Liver (tissue), 8 donors: ENCODE measurements at regions not wholly inside any gene's neighbourhood (a gene's known extent, or its start where the extent isn't known, plus 50 kb on each side); places are given as distances from the start of the nearest gene placed in this dataset.

Experiments
- DNase-seq: peaks from one replicate; pipeline ENCODE4 v3.0.0-alpha.2; 2017; ENCODE audit warnings: low spot score
- H3K27ac ChIP-seq, 2 donors: one replicate each; pipeline ENCODE4 v1.7.0; 2013; ENCODE audit warnings: inconsistent platforms in 2 of 2, low read length in 2 of 2, control low read depth in 1 of 2, low read depth in 1 of 2, mild to moderate bottlenecking in 1 of 2
- H3K27me3 ChIP-seq, 4 donors: one replicate each; pipeline versions ENCODE4 v1.6.1 to v1.7.0; 2013; ENCODE audit warnings: low read length in 3 of 4, inconsistent platforms in 1 of 4, mild to moderate bottlenecking in 1 of 4, moderate library complexity in 1 of 4; ENCODE audit not compliant: control insufficient read depth in 4 of 4, insufficient read depth in 4 of 4
- H3K36me3 ChIP-seq, 4 donors: one replicate each; pipeline versions ENCODE4 v1.6.1 to v1.7.0; 2013; ENCODE audit warnings: low read length in 3 of 4, mild to moderate bottlenecking in 3 of 4, low read depth in 1 of 4, moderate library complexity in 1 of 4; ENCODE audit not compliant: control insufficient read depth in 4 of 4, insufficient read depth in 3 of 4
- H3K4me1 ChIP-seq, 4 donors: one replicate each; pipeline versions ENCODE4 v1.6.1 to v1.7.0; 2013; ENCODE audit warnings: low read length in 3 of 4, mild to moderate bottlenecking in 3 of 4, moderate library complexity in 1 of 4; ENCODE audit not compliant: control insufficient read depth in 4 of 4, insufficient read depth in 4 of 4
- H3K4me3 ChIP-seq, 3 donors: one replicate each; pipeline versions ENCODE4 v1.6.1 to v1.7.0; 2013; ENCODE audit warnings: low read length in 3 of 3, control low read depth in 1 of 3, low read depth in 1 of 3, mild to moderate bottlenecking in 1 of 3
- H3K9ac ChIP-seq, 2 donors: one replicate each; pipeline ENCODE4 v1.7.0; 2013; ENCODE audit warnings: low read length in 2 of 2, mild to moderate bottlenecking in 2 of 2, moderate library complexity in 2 of 2, control low read depth in 1 of 2, low read depth in 1 of 2
- H3K9me3 ChIP-seq, 4 donors: one replicate each; pipeline versions ENCODE4 v1.6.1 to v1.7.0; 2013; ENCODE audit warnings: low read length in 3 of 4; ENCODE audit not compliant: control insufficient read depth in 4 of 4
- EGR1 ChIP-seq, 2 donors: IDR thresholded peaks; 2 replicates each; pipeline ENCODE4 v1.6.1; 2016 to 2018; ENCODE audit warnings: antibody characterized with exemption in 2 of 2, low read depth in 2 of 2
- FOXA2 ChIP-seq: IDR thresholded peaks from 2 replicates; pipeline ENCODE4 v1.6.1; 2016; ENCODE audit warnings: antibody characterized with exemption
- GABPA ChIP-seq, 2 donors: IDR thresholded peaks in 1 of 2; conservative IDR thresholded peaks in 1 of 2; 2 replicates each; pipeline ENCODE4 v1.6.1; 2016; ENCODE audit warnings: antibody characterized with exemption in 2 of 2, mild to moderate bottlenecking in 1 of 2, moderate library complexity in 1 of 2
- HNF4G ChIP-seq: IDR thresholded peaks from 2 replicates; pipeline ENCODE4 v1.6.1; 2016; ENCODE audit warnings: antibody characterized with exemption
- JUND ChIP-seq, 2 donors: IDR thresholded peaks; 2 replicates each; pipeline ENCODE4 v1.6.1; 2016; ENCODE audit warnings: antibody characterized with exemption in 2 of 2
- RAD21 ChIP-seq, 2 donors: IDR thresholded peaks; 2 replicates each; pipeline ENCODE4 v1.6.1; 2016; ENCODE audit warnings: antibody characterized with exemption in 2 of 2, mild to moderate bottlenecking in 2 of 2
- RXRA ChIP-seq, 2 donors: IDR thresholded peaks; 2 replicates each; pipeline ENCODE4 v1.6.1; 2017 to 2018; ENCODE audit warnings: antibody characterized with exemption in 2 of 2, mild to moderate bottlenecking in 1 of 2
- TAF1 ChIP-seq: conservative IDR thresholded peaks from 2 replicates; pipeline ENCODE4 v1.6.1; 2016; ENCODE audit warnings: antibody characterized with exemption, mild to moderate bottlenecking
- WGBS: extraction: QIAGEN DNeasy Blood & Tissue Kit; methylation state at CpG from one replicate; pipeline ENCODE4 v1.1.7; 2013; 5-methylcytosine and 5-hydroxymethylcytosine counted together
- TF ChIP-seq, protein P1 (sequence below): IDR thresholded peaks from 2 replicates; pipeline ENCODE4 v1.6.1; 2016; ENCODE audit warnings: antibody characterized with exemption
- TF ChIP-seq, protein P2 (sequence below): fragments of 150-350 bp; IDR thresholded peaks from 2 replicates; pipeline ENCODE4 v1.5.1; 2017; ENCODE audit warnings: improper control_type of control experiment, low read depth, low read length; ENCODE audit not compliant: missing input control
- TF ChIP-seq, protein P3 (sequence below): IDR thresholded peaks from 2 replicates; pipeline ENCODE4 v1.6.1; 2016; ENCODE audit warnings: antibody characterized with exemption
- TF ChIP-seq, protein P4 (sequence below): IDR thresholded peaks from 2 replicates; pipeline ENCODE4 v1.6.1; 2016; ENCODE audit warnings: antibody characterized with exemption, mild to moderate bottlenecking
- TF ChIP-seq, protein P5 (sequence below): IDR thresholded peaks from 2 replicates; pipeline ENCODE4 v1.6.1; 2016; ENCODE audit warnings: antibody characterized with exemption
- donor health status: healthy.
- donor health status: healthy.
- donor health status: healthy.
- donor health status: healthy.
- donor health status: healthy.

DNA sequence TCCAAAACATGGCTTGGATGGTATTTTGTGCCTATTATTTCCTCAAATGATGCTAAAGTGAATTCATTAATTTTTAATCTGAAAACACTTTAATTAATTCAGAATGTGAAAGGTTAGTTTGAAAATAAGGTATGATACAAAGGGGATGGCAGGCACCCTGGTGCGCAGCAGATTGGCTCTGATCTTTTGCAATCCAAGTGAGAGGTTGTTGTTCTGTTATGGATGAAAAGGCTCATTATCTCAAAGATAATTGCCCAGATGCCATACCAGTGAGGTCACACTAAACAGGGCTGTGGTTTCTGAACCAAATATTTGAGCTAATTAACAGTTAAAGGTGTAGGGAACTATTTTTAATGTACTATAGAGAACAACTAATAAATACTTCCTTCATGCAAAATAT is 504.9 kb downstream of the RAPGEF2 start (continued):
- TF ChIP-seq, protein P1, sequence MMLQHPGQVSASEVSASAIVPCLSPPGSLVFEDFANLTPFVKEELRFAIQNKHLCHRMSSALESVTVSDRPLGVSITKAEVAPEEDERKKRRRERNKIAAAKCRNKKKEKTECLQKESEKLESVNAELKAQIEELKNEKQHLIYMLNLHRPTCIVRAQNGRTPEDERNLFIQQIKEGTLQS, result no peak
- TF ChIP-seq GABPA (IDR thresholded peaks at IDR 0.05 in 1 of 2, conservative IDR thresholded peaks at IDR 0.05 in 1 of 2) (no peak), TAF1 (no peak), FOXA2 (no peak), HNF4G (no peak)

DNA sequence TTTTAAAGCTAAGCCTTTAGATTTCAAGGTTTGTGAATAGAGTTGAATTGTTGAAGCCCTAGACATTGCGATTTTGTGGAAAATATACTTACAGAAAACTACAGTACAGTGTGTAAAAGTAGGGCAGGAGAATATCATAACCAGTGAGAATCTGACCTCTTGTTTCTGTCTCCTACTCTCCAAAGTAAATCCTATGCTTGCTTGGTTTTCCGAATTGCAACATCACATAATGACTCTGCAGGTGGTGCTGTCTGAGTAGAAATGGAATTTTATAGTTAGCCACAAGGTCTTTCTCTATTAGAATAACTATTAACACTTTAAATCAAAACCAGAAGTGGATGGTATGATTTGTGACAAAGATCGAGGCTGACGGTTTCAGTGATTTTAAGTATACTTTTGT is 505.6 kb downstream of the RAPGEF2 start:
- Histone ChIP-seq H3K27me3 (no peaks in the 10 kb centered on the region), H3K9me3 (no peaks in the 10 kb centered on the region), H3K9ac (no peak overlapping the region), H3K36me3 (no peaks in the 10 kb centered on the region), H3K4me3 (no peak overlapping the region), H3K4me1 (no peaks in the 10 kb centered on the region), H3K27ac (no peak overlapping the region)
- DNase-seq, result no peak
- TF ChIP-seq, protein P2, sequence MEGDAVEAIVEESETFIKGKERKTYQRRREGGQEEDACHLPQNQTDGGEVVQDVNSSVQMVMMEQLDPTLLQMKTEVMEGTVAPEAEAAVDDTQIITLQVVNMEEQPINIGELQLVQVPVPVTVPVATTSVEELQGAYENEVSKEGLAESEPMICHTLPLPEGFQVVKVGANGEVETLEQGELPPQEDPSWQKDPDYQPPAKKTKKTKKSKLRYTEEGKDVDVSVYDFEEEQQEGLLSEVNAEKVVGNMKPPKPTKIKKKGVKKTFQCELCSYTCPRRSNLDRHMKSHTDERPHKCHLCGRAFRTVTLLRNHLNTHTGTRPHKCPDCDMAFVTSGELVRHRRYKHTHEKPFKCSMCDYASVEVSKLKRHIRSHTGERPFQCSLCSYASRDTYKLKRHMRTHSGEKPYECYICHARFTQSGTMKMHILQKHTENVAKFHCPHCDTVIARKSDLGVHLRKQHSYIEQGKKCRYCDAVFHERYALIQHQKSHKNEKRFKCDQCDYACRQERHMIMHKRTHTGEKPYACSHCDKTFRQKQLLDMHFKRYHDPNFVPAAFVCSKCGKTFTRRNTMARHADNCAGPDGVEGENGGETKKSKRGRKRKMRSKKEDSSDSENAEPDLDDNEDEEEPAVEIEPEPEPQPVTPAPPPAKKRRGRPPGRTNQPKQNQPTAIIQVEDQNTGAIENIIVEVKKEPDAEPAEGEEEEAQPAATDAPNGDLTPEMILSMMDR, result no peak
- TF ChIP-seq RAD21 (IDR thresholded peaks at IDR 0.05) (no peak), FOXA2 (no peak), GABPA (IDR thresholded peaks at IDR 0.05 in 1 of 2, conservative IDR thresholded peaks at IDR 0.05 in 1 of 2) (no peak), HNF4G (no peak), EGR1 (IDR thresholded peaks at IDR 0.05; ENCODE audit: low read depth in 2 of 2) (no peak), RXRA (IDR thresholded peaks at IDR 0.05) (no peak), JUND (IDR thresholded peaks at IDR 0.05) (no peak), TAF1 (no peak)
- TF ChIP-seq, protein P3, sequence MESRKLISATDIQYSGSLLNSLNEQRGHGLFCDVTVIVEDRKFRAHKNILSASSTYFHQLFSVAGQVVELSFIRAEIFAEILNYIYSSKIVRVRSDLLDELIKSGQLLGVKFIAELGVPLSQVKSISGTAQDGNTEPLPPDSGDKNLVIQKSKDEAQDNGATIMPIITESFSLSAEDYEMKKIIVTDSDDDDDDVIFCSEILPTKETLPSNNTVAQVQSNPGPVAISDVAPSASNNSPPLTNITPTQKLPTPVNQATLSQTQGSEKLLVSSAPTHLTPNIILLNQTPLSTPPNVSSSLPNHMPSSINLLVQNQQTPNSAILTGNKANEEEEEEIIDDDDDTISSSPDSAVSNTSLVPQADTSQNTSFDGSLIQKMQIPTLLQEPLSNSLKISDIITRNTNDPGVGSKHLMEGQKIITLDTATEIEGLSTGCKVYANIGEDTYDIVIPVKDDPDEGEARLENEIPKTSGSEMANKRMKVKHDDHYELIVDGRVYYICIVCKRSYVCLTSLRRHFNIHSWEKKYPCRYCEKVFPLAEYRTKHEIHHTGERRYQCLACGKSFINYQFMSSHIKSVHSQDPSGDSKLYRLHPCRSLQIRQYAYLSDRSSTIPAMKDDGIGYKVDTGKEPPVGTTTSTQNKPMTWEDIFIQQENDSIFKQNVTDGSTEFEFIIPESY, result no peak
- TF ChIP-seq, protein P4, sequence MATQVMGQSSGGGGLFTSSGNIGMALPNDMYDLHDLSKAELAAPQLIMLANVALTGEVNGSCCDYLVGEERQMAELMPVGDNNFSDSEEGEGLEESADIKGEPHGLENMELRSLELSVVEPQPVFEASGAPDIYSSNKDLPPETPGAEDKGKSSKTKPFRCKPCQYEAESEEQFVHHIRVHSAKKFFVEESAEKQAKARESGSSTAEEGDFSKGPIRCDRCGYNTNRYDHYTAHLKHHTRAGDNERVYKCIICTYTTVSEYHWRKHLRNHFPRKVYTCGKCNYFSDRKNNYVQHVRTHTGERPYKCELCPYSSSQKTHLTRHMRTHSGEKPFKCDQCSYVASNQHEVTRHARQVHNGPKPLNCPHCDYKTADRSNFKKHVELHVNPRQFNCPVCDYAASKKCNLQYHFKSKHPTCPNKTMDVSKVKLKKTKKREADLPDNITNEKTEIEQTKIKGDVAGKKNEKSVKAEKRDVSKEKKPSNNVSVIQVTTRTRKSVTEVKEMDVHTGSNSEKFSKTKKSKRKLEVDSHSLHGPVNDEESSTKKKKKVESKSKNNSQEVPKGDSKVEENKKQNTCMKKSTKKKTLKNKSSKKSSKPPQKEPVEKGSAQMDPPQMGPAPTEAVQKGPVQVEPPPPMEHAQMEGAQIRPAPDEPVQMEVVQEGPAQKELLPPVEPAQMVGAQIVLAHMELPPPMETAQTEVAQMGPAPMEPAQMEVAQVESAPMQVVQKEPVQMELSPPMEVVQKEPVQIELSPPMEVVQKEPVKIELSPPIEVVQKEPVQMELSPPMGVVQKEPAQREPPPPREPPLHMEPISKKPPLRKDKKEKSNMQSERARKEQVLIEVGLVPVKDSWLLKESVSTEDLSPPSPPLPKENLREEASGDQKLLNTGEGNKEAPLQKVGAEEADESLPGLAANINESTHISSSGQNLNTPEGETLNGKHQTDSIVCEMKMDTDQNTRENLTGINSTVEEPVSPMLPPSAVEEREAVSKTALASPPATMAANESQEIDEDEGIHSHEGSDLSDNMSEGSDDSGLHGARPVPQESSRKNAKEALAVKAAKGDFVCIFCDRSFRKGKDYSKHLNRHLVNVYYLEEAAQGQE, result no peak
- TF ChIP-seq, protein P1, result no peak
- TF ChIP-seq, protein P5, sequence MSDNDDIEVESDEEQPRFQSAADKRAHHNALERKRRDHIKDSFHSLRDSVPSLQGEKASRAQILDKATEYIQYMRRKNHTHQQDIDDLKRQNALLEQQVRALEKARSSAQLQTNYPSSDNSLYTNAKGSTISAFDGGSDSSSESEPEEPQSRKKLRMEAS, result no peak
- 89% methylated on average over 4 of the region's 4 CpGs for WGBS
